ENCODE measurements at regions not wholly inside any gene's neighbourhood (a gene's known extent, or its start where the extent isn't known, plus 50 kb on each side); places are given as distances from the start of the nearest gene placed in this dataset.

- Mint-ChIP-seq H3K9me3 (peaks cover 4% of the 10 kb centered on the region), H3K27me3 (no peaks in the 10 kb centered on the region), H3K4me3 (no peak overlapping the region), H3K4me1 (no peaks in the 10 kb centered on the region), H3K36me3 (ENCODE audit: low read depth) (no peaks in the 10 kb centered on the region), H3K27ac (no peak overlapping the region)
- intact Hi-C loops (cut with micrococcal nuclease) = no loop called here
- no peak for TF ChIP-seq CTCF (IDR thresholded peaks at IDR 0.05)
- POLR2A ChIA-PET = no interaction called here
- DNase-seq = no peak
- ATAC-seq (ENCODE audit: low read depth) = no peak
- CTCF ChIA-PET = no interaction called here
Measured at GRCh38 chr2:188118431-188118830, 173.2 kb upstream of the GULP1 start.

GRCh38 chr2:188119112-188119838, 172.4 kb upstream of the GULP1 start:
- intact Hi-C loops (cut with micrococcal nuclease) = no loop called here
- POLR2A ChIA-PET = no interaction called here
- DNase-seq = no peak
- no peak overlapping the region for H3K4me3 Mint-ChIP-seq
- no peaks in the 10 kb centered on the region for H3K36me3 Mint-ChIP-seq (ENCODE audit: low read depth)
- ATAC-seq (ENCODE audit: low read depth) = no peak
- no peaks in the 10 kb centered on the region for H3K27me3 Mint-ChIP-seq
- H3K4me1 Mint-ChIP-seq = no peaks in the 10 kb centered on the region
- no peak for TF ChIP-seq CTCF (IDR thresholded peaks at IDR 0.05)
- H3K9me3 Mint-ChIP-seq = peaks cover 4% of the 10 kb centered on the region
- no peak overlapping the region for H3K27ac Mint-ChIP-seq
- CTCF ChIA-PET = no interaction called here

- no peak for ATAC-seq (ENCODE audit: low read depth)
- Mint-ChIP-seq H3K9me3 (peaks cover 4% of the 10 kb centered on the region), H3K27ac (no peak overlapping the region), H3K36me3 (ENCODE audit: low read depth) (no peaks in the 10 kb centered on the region), H3K4me1 (no peaks in the 10 kb centered on the region), H3K27me3 (no peaks in the 10 kb centered on the region), H3K4me3 (no peak overlapping the region)
- CTCF ChIA-PET = no interaction called here
- no peak for DNase-seq
- TF ChIP-seq CTCF (IDR thresholded peaks at IDR 0.05) = no peak
- POLR2A ChIA-PET = no interaction called here
- intact Hi-C loops (cut with micrococcal nuclease) = no loop called here
Measured at GRCh38 chr2:188122985-188123384, 168.7 kb upstream of the GULP1 start.

DNA sequence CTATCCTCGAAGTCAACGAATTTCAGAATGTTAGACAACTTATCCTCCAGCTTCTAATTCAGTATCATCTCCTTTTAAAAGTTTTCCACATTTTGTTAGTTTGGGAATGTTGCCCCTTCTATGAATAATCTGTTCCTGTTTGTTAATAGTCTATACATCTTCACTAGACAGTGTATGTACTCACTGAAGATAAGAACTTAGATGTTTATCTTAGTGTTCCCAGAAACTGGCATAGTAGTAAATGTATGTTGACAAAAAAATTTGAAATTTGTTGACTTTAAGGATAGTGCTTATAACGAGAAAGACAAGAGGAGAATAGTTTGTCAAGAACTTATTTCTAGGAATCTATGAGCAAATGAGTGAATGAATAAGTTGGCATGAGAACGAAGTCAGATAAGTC, 162.0 kb upstream of the GULP1 start:
- no peaks in the 10 kb centered on the region for H3K36me3 Mint-ChIP-seq (ENCODE audit: low read depth)
- ChIA-PET CTCF (no interaction called here), POLR2A (no interaction called here)
- no peaks in the 10 kb centered on the region for H3K4me1 Mint-ChIP-seq
- no peak for TF ChIP-seq CTCF (IDR thresholded peaks at IDR 0.05)
- intact Hi-C loops (cut with micrococcal nuclease) = no loop called here
- DNase-seq (no peak), ATAC-seq (ENCODE audit: low read depth) (no peak)
- H3K27ac Mint-ChIP-seq = no peak overlapping the region
- H3K9me3 Mint-ChIP-seq = no peaks in the 10 kb centered on the region
- no peak overlapping the region for H3K4me3 Mint-ChIP-seq
- H3K27me3 Mint-ChIP-seq = no peaks in the 10 kb centered on the region

- CTCF ChIA-PET = no interaction called here
- H3K27me3 Mint-ChIP-seq = no peaks in the 10 kb centered on the region
- no peak overlapping the region for H3K27ac Mint-ChIP-seq
- DNase-seq (no peak), ATAC-seq (ENCODE audit: low read depth) (no peak)
- TF ChIP-seq CTCF (IDR thresholded peaks at IDR 0.05) = no peak
- no peaks in the 10 kb centered on the region for H3K36me3 Mint-ChIP-seq (ENCODE audit: low read depth)
- no peaks in the 10 kb centered on the region for H3K9me3 Mint-ChIP-seq
- H3K4me3 Mint-ChIP-seq = no peak overlapping the region
- POLR2A ChIA-PET = no interaction called here
- intact Hi-C loops (cut with micrococcal nuclease) = no loop called here
- H3K4me1 Mint-ChIP-seq = no peaks in the 10 kb centered on the region
Measured at GRCh38 chr2:188130317-188130716, 161.4 kb upstream of the GULP1 start.
